HFFc6 (cell line): ENCODE measurements at regions not wholly inside any gene's neighbourhood (a gene's known extent, or its start where the extent isn't known, plus 50 kb on each side); places are given as distances from the start of the nearest gene placed in this dataset.

Experiments used
- DNase-seq: peaks from one replicate; pipeline ENCODE4 v3.0.0-alpha.2; 2018
- H3K27ac Mint-ChIP-seq: 2 replicates; pipeline ENCODE4 v1.8.0; 2020; ENCODE audit warnings: mild to moderate bottlenecking, mixed read lengths
- H3K27me3 Mint-ChIP-seq: 2 replicates; pipeline ENCODE4 v1.8.0; 2021; ENCODE audit warnings: mild to moderate bottlenecking, moderate library complexity, mixed read lengths; ENCODE audit not compliant: insufficient read depth
- H3K36me3 Mint-ChIP-seq: 2 replicates; pipeline ENCODE4 v1.8.0; 2021; ENCODE audit warnings: low read depth, mixed read lengths
- H3K4me1 Mint-ChIP-seq: 2 replicates; pipeline ENCODE4 v1.8.0; 2020; ENCODE audit warnings: low read depth, mixed read lengths
- H3K4me3 Mint-ChIP-seq: 2 replicates; pipeline ENCODE4 v1.8.0; 2020; ENCODE audit warnings: mild to moderate bottlenecking, moderate library complexity, mixed read lengths
- H3K9me3 Mint-ChIP-seq: 2 replicates; pipeline ENCODE4 v1.8.0; 2020; ENCODE audit warnings: mild to moderate bottlenecking, mixed read lengths
- CTCF ChIP-seq: fragments of 200-600 bp; sonication (generic); IDR thresholded peaks from 2 replicates; pipeline ENCODE4 v1.5.0; 2021; ENCODE audit warnings: antibody characterized with exemption, mild to moderate bottlenecking

DNA sequence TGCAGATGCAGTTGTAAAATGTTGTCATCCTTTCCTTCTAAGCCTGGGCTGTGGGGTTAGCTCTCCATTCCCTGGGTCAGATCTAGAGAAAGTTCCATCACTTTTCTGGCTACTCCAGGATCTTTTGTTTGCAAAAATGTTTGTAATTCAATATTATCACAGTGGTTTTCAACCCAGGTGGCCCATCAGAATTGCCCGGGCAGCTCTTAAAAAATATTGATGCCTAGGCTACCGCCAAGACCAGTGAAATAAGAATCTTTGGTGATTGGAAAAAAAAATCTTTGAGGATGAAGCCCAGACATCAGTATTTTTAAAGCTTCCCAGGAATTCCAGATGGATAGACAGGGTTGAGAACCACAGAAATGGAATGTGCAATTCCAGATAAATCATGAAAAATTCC is 232.5 kb upstream of the SPRED2 start:
- Mint-ChIP-seq H3K9me3 (peaks cover 27% of the 10 kb centered on the region), H3K27ac (no peak overlapping the region), H3K4me3 (no peak overlapping the region), H3K4me1 (peaks cover 50% of the 10 kb centered on the region), H3K27me3 (peaks cover 21% of the 10 kb centered on the region), H3K36me3 (0 out of 2 replicates have a peak, but pooled peaks cover 5% of the 10 kb centered on the region)
- DNase-seq, result no peak
- no peak for TF ChIP-seq CTCF

DNA sequence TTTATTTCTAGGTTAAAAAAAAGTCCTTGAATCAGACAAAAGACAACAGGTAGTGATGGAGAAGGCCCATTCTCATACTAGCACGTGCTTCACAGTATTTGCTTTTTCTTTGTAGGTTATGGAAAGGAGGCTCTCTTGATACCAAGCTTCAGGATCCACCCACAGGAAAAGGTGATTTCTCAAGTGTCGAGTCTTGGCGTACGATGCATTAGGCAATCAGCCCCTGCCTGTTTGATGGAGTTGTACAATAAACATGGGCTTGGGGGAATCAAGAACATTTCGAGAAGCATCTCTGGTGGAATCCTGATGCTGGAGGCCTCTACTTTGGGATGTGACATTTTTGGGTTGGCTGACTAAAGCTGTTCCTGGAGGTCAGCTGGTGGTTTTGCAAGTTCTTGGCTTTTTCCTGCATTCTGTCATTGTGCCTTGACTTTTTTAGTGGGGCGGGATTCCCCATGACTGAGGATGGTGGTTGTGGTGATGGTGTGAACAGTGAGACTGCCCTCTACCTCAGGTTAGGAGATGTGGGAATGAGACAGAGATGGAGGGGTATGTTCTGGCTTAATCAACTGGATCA is 231.5 kb upstream of the SPRED2 start:
- 0 out of 2 replicates have a peak, but pooled peaks cover 5% of the 10 kb centered on the region for H3K36me3 Mint-ChIP-seq
- DNase-seq, result no peak
- peaks cover 21% of the 10 kb centered on the region for H3K9me3 Mint-ChIP-seq
- TF ChIP-seq CTCF, result no peak
- H3K4me1 Mint-ChIP-seq, result peaks cover 57% of the 10 kb centered on the region
- H3K4me3 Mint-ChIP-seq, result no peak overlapping the region
- H3K27me3 Mint-ChIP-seq, result peaks cover 18% of the 10 kb centered on the region
- H3K27ac Mint-ChIP-seq, result no peak overlapping the region

GRCh38 chr2:65662654-65663432 is 230.4 kb upstream of the SPRED2 start:
- Mint-ChIP-seq H3K9me3 (peaks cover 10% of the 10 kb centered on the region; the same call in 1 of the 2 replicates), H3K27ac (peak overlapping the region; percentile 42), H3K4me1 (peaks cover 65% of the 10 kb centered on the region), H3K4me3 (peak overlapping the region; percentile 68; the same call in 1 of the 2 replicates), H3K36me3 (no peaks in the 10 kb centered on the region), H3K27me3 (peaks cover 18% of the 10 kb centered on the region)
- TF ChIP-seq CTCF, result no peak
- peak; percentile 74 for DNase-seq

- H3K9me3 Mint-ChIP-seq, result peaks cover 5% of the 10 kb centered on the region; the same call in 1 of the 2 replicates
- no peak for DNase-seq
- peak overlapping the region; percentile 68; the same call in 1 of the 2 replicates for H3K4me3 Mint-ChIP-seq
- H3K4me1 Mint-ChIP-seq, result peaks cover 65% of the 10 kb centered on the region
- H3K27me3 Mint-ChIP-seq, result peaks cover 16% of the 10 kb centered on the region
- no peak for TF ChIP-seq CTCF
- no peaks in the 10 kb centered on the region for H3K36me3 Mint-ChIP-seq
- no peak overlapping the region; the same call in 1 of the 2 replicates for H3K27ac Mint-ChIP-seq
These were observed 229.7 kb upstream of the SPRED2 start for GRCh38 chr2:65661980-65662653.

- H3K27me3 Mint-ChIP-seq, result peaks cover 17% of the 10 kb centered on the region
- H3K4me3 Mint-ChIP-seq, result 0 out of 2 replicates have a peak overlapping the region, but pooled peaks have one; percentile 23
- no peaks in the 10 kb centered on the region for H3K36me3 Mint-ChIP-seq
- peaks cover 50% of the 10 kb centered on the region for H3K4me1 Mint-ChIP-seq
- H3K27ac Mint-ChIP-seq, result no peak overlapping the region
- TF ChIP-seq CTCF, result no peak
- DNase-seq, result no peak
- H3K9me3 Mint-ChIP-seq, result no peaks in the 10 kb centered on the region
These were observed 227.9 kb upstream of the SPRED2 start for GRCh38 chr2:65660340-65660739.
